Thyroid gland (tissue), 4 donors: ENCODE measurements at regions not wholly inside any gene's neighbourhood (a gene's known extent, or its start where the extent isn't known, plus 50 kb on each side); places are given as distances from the start of the nearest gene placed in this dataset.

ENCODE experiments used
- DNase-seq, 2 donors: peaks; one replicate each; pipeline ENCODE4 v3.0.0-alpha.2; 2019
- H3K27ac ChIP-seq, 3 donors: fragments of 200-600 bp; sonication (generic); 1 replicate in 2 of 3; 2 replicates in 1 of 3; pipeline ENCODE4 v1.5.1; 2016 to 2019; ENCODE audit warnings: mild to moderate bottlenecking in 1 of 3, moderate library complexity in 1 of 3
- H3K27me3 ChIP-seq: fragments of 200-600 bp; sonication (generic); one replicate; pipeline ENCODE4 v1.5.1; 2019
- H3K36me3 ChIP-seq, 2 donors: fragments of 200-600 bp; sonication (generic); one replicate each; pipeline ENCODE4 v1.5.1; 2016 to 2019
- H3K4me1 ChIP-seq, 2 donors: fragments of 200-600 bp; sonication (generic); one replicate each; pipeline ENCODE4 v1.5.1; 2017 to 2019
- H3K4me3 ChIP-seq, 3 donors: fragments of 200-600 bp; sonication (generic); replicated peaks in 1 of 3; 1 replicate in 2 of 3; 2 replicates in 1 of 3; pipeline ENCODE4 v1.5.1; 2016; ENCODE audit warnings: mild to moderate bottlenecking in 1 of 3
- H3K9me3 ChIP-seq: fragments of 200-600 bp; sonication (generic); one replicate; pipeline ENCODE4 v1.5.1; 2017
- POLR2A ChIP-seq, 2 donors: fragments of 450-650 bp; IDR thresholded peaks; one replicate each; pipeline ENCODE4 v1.6.1; 2017; ENCODE audit warnings: antibody characterized with exemption in 2 of 2, mild to moderate bottlenecking in 2 of 2, moderate library complexity in 1 of 2
- WGBS, 2 donors: methylation state at CpG; one replicate each; pipeline ENCODE4 v1.1.5; 2017; 5-methylcytosine and 5-hydroxymethylcytosine counted together
- intact Hi-C: fragments of 100-400 bp; cut with DNase I; formaldehyde crosslinking; loops from one replicate; pipeline ENCODE4 v1.15.1; 2023
- TF ChIP-seq, protein P1 (sequence below), 6 experiments: fragments of 200-600 bp in 3 of 6; fragments of 450-650 bp in 3 of 6; sonication (generic) in 3 of 6; IDR thresholded peaks; one replicate each; pipeline ENCODE4 v1.5.1; 2016 to 2019; ENCODE audit warnings: antibody characterized with exemption in 6 of 6, mild to moderate bottlenecking in 2 of 6, inconsistent platforms in 1 of 6, moderate library complexity in 1 of 6

DNA sequence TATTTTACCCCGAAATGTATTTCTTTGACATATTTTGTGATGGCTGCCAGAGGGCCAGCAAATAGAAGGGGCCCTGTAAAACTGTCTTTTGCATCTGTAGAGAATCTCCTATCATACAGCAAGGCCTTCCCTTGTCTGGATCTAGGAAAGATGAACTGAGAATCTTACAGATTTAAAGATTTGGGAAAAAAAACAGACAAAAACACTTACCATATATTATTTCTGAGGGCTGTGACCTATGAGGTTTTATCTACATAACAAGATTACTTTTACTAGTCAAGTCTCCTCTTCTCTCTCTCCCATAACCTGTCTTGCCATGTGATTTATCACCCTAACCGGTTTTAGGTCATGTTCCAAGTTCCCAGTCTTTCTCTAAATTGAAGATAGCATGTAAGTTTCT, 599.2 kb upstream of the CDH6 start:
- no peak overlapping the region for H3K4me3 ChIP-seq
- no peaks in the 10 kb centered on the region for H3K4me1 ChIP-seq
- no peak for TF ChIP-seq POLR2A (IDR thresholded peaks at IDR 0.05)
- TF ChIP-seq, protein P1, sequence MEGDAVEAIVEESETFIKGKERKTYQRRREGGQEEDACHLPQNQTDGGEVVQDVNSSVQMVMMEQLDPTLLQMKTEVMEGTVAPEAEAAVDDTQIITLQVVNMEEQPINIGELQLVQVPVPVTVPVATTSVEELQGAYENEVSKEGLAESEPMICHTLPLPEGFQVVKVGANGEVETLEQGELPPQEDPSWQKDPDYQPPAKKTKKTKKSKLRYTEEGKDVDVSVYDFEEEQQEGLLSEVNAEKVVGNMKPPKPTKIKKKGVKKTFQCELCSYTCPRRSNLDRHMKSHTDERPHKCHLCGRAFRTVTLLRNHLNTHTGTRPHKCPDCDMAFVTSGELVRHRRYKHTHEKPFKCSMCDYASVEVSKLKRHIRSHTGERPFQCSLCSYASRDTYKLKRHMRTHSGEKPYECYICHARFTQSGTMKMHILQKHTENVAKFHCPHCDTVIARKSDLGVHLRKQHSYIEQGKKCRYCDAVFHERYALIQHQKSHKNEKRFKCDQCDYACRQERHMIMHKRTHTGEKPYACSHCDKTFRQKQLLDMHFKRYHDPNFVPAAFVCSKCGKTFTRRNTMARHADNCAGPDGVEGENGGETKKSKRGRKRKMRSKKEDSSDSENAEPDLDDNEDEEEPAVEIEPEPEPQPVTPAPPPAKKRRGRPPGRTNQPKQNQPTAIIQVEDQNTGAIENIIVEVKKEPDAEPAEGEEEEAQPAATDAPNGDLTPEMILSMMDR (IDR thresholded peaks at IDR 0.05), result no peak
- no peaks in the 10 kb centered on the region for H3K9me3 ChIP-seq
- no peaks in the 10 kb centered on the region for H3K36me3 ChIP-seq
- intact Hi-C loops, result no loop called here
- no peak for DNase-seq
- 76 to 80% methylated on average over 2 of the region's 2 CpGs for WGBS, 2 donors
- no peaks in the 10 kb centered on the region for H3K27me3 ChIP-seq
- H3K27ac ChIP-seq, result no peak overlapping the region

DNA sequence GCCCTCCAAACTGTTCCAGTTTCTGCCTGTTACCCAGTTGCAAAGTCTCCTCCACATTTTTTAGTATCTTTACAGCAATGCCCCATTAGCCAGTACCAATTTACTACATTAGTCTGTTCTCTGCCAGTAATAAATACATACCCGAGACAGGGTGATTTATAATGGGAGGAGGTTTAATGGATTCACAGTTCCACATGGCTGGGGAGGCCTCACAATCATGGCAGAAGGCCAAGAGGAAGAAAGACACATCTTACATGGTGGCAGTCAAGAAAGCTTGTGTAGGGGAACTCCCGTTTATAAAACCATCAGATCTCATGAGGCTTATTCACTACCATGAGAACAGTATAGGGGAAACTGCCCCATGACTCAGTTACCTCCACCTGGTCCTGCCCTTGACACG, 600.7 kb upstream of the CDH6 start:
- H3K27ac ChIP-seq, result no peak overlapping the region
- intact Hi-C loops, result no loop called here
- no peaks in the 10 kb centered on the region for H3K27me3 ChIP-seq
- no peaks in the 10 kb centered on the region for H3K36me3 ChIP-seq
- no peaks in the 10 kb centered on the region for H3K4me1 ChIP-seq
- TF ChIP-seq, protein P1 (IDR thresholded peaks at IDR 0.05), result no peak
- no peak for TF ChIP-seq POLR2A (IDR thresholded peaks at IDR 0.05)
- no peak overlapping the region for H3K4me3 ChIP-seq
- no peak for DNase-seq
- 63 to 72% methylated on average over 3 of the region's 3 CpGs for WGBS, 2 donors
- H3K9me3 ChIP-seq, result no peaks in the 10 kb centered on the region

DNA sequence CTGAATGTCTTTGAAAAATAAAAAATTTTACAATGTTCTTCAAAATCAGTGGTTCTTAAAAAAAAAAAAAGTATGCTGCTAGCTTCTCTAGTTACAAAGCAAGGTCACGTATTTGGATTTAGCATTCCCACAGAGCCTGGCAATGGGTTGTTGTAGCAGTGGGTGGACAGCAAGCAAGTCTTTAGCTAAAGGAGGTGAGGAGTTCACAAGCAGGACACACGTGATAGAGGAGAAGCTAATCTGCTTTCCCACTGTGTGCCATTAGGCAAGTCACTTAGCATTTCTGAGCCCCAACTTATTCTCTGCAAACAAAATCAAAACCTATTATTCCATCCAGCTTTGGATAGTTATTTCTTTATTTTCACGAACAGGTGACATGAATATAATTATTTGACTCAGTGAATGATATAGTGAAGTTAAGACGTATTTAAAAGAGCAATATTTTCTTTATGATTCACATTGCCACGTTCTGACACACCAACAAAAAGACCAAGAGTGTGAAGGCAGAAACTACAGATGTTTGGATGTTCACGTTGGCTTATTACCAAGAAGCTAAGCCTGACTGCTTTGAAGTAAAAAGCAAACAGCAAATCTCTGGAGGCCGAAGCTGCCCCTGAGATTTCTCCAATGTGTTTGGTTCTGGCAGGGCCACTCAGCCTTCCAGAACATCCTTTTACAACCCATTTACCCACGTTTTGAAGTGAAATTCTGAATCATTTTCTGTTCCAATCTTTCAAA, 612.1 kb upstream of the CDH6 start:
- WGBS, 2 donors, result 43 to 47% methylated on average over 8 of the region's 8 CpGs
- Histone ChIP-seq H3K4me3 (no peak overlapping the region), H3K27ac (no peak overlapping the region), H3K4me1 (no peaks in the 10 kb centered on the region), H3K27me3 (no peaks in the 10 kb centered on the region), H3K9me3 (no peaks in the 10 kb centered on the region), H3K36me3 (no peaks in the 10 kb centered on the region)
- no peak for DNase-seq
- TF ChIP-seq POLR2A (IDR thresholded peaks at IDR 0.05), result no peak
- TF ChIP-seq, protein P1 (IDR thresholded peaks at IDR 0.05), result no peak
- intact Hi-C loops, result no loop called here

DNA sequence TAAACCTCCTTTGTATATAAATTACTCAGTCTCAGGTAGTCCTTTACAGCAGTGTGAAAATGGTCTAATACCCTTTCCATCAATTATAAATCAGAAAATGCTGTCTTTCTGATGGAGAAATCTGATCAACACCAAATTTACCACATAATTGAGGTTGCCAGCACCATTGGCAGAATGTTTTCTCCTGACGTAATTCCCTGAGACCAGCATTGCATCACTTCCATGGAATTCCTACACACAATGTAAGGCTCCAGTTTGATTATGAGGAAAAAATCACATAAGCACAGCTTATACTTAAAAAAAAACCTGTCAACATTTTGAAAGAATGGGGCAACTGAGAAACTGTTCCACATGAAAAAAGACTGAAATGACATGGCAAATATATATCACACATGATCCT, 618.7 kb upstream of the CDH6 start:
- Histone ChIP-seq H3K4me1 (no peaks in the 10 kb centered on the region), H3K4me3 (no peak overlapping the region), H3K27me3 (no peaks in the 10 kb centered on the region), H3K27ac (no peak overlapping the region), H3K36me3 (no peaks in the 10 kb centered on the region), H3K9me3 (no peaks in the 10 kb centered on the region)
- DNase-seq, result no peak
- intact Hi-C loops, result no loop called here
- 86 to 90% methylated on average over 1 of the region's 1 CpG for WGBS, 2 donors
- TF ChIP-seq, protein P1 (IDR thresholded peaks at IDR 0.05), result no peak
- no peak for TF ChIP-seq POLR2A (IDR thresholded peaks at IDR 0.05)

DNA sequence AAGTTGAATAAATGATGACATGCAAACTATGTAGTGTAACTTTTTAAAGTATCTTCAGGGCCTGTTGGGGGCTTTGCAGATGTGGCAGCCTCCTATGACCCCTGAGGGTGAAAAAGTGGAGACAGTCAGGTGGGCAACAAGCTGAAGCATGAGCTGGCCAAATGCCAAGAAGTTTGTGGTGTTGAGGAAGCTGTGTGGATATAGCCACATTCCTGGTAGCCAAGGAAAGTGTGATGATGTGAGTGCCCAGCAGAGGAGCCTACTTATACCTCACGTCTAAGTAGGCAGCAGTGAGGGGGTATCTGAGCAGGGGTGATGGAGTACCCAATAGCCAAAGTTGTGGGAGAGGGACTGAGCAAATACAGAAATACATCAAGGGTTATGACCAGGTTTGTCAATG, 621.2 kb upstream of the CDH6 start:
- 11 to 13% methylated on average over 1 of the region's 1 CpG for WGBS, 2 donors

More for the DNA sequence above, 621.2 kb upstream of the CDH6 start:
- H3K9me3 ChIP-seq, result no peaks in the 10 kb centered on the region
- no peak overlapping the region for H3K27ac ChIP-seq
- H3K27me3 ChIP-seq, result no peaks in the 10 kb centered on the region
- TF ChIP-seq, protein P1 (IDR thresholded peaks at IDR 0.05), result no peak
- no peak for TF ChIP-seq POLR2A (IDR thresholded peaks at IDR 0.05)
- intact Hi-C loops, result no loop called here
- H3K4me3 ChIP-seq, result no peak overlapping the region
- DNase-seq, result no peak
- no peaks in the 10 kb centered on the region for H3K36me3 ChIP-seq
- H3K4me1 ChIP-seq, result no peaks in the 10 kb centered on the region
